ENCODE measurements at regions not wholly inside any gene's neighbourhood (a gene's known extent, or its start where the extent isn't known, plus 50 kb on each side); places are given as distances from the start of the nearest gene placed in this dataset.

DNA sequence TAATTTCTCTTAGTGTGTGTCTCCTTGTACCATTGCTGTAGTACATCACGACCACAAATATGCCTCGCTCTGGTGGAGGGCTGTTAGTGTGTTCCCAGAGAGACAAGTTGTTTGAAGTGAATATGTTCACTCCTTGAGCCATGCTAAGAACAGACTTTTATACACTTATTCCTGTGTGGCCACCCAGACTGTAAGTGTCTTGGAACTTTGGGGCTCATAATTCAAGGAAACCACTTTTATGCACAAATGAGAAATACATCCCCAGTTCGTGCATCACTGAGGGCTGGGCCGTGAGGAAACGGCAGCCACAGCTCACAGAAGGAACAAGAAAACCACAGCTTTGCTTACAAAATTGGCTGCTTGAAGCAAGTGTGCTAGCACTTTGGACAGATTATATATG, 362.2 kb upstream of the DDHD1 start:
- TF ChIP-seq, protein P1, sequence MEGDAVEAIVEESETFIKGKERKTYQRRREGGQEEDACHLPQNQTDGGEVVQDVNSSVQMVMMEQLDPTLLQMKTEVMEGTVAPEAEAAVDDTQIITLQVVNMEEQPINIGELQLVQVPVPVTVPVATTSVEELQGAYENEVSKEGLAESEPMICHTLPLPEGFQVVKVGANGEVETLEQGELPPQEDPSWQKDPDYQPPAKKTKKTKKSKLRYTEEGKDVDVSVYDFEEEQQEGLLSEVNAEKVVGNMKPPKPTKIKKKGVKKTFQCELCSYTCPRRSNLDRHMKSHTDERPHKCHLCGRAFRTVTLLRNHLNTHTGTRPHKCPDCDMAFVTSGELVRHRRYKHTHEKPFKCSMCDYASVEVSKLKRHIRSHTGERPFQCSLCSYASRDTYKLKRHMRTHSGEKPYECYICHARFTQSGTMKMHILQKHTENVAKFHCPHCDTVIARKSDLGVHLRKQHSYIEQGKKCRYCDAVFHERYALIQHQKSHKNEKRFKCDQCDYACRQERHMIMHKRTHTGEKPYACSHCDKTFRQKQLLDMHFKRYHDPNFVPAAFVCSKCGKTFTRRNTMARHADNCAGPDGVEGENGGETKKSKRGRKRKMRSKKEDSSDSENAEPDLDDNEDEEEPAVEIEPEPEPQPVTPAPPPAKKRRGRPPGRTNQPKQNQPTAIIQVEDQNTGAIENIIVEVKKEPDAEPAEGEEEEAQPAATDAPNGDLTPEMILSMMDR (IDR thresholded peaks at IDR 0.05; ENCODE audit: borderline replicate concordance), result no peak
- H3K27ac ChIP-seq (replicated peaks), result no peak overlapping the region
- intact Hi-C loops (cut with micrococcal nuclease), result no loop called here

GRCh38 chr14:53514197-53514596, 361.1 kb upstream of the DDHD1 start:
- no peaks in the 10 kb centered on the region for H3K4me1 ChIP-seq
- no peaks in the 10 kb centered on the region for H3K9me3 ChIP-seq (replicated peaks)
- no peak overlapping the region for H3K4me3 ChIP-seq
- no peaks in the 10 kb centered on the region for H3K36me3 ChIP-seq
- no peaks in the 10 kb centered on the region for H3K27me3 ChIP-seq (ENCODE audit: low read depth)
- DNase-seq, result no peak
- TF ChIP-seq, protein P1 (IDR thresholded peaks at IDR 0.05; ENCODE audit: borderline replicate concordance), result no peak
- intact Hi-C loops (cut with micrococcal nuclease), result no loop called here
- no peak overlapping the region for H3K27ac ChIP-seq (replicated peaks)

More for the DNA sequence above, 362.2 kb upstream of the DDHD1 start:
- H3K9me3 ChIP-seq (replicated peaks), result no peaks in the 10 kb centered on the region
- H3K36me3 ChIP-seq, result no peaks in the 10 kb centered on the region
- no peak overlapping the region for H3K4me3 ChIP-seq
- H3K27me3 ChIP-seq (ENCODE audit: low read depth), result no peaks in the 10 kb centered on the region
- DNase-seq, result no peak
- no peaks in the 10 kb centered on the region for H3K4me1 ChIP-seq

DNA sequence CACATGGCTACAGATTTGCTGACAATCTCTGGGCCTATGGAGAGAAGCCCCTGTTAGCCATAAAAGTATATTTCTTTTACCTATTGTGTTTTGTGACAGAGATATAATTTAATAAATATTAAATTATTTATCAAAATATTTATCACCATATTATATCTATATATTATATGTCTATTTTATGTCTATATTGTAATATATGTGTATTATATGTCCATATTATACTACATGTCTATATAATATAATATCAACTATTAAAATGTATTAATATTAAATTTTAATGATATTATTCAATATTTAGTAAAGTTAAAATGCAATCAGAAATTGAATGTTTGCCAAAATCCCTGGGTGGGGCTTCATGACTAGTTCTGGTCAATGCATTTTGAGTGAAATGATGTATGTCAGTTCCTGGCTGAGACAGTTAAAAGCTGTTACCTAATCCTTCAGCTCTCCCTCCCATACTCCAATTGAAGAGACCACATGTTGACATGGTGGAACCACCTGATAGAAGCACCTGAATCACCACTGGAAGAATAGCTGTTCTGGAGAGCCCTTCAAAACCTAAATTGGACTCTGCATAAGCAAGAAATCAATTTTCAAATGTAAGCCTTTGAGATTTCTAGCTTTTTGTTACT, 357.3 kb upstream of the DDHD1 start:
- Histone ChIP-seq H3K27ac (replicated peaks) (peak overlapping the region; percentile 61), H3K4me1 (no peaks in the 10 kb centered on the region), H3K9me3 (replicated peaks) (no peaks in the 10 kb centered on the region), H3K27me3 (ENCODE audit: low read depth) (no peaks in the 10 kb centered on the region), H3K36me3 (no peaks in the 10 kb centered on the region), H3K4me3 (no peak overlapping the region)
- TF ChIP-seq, protein P1 (IDR thresholded peaks at IDR 0.05; ENCODE audit: borderline replicate concordance), result no peak
- no peak for DNase-seq
- intact Hi-C loops (cut with micrococcal nuclease), result no loop called here

- no peaks in the 10 kb centered on the region for H3K4me1 ChIP-seq
- no peak overlapping the region for H3K4me3 ChIP-seq
- no peaks in the 10 kb centered on the region for H3K36me3 ChIP-seq
- intact Hi-C loops (cut with micrococcal nuclease), result no loop called here
- TF ChIP-seq, protein P1 (IDR thresholded peaks at IDR 0.05; ENCODE audit: borderline replicate concordance), result no peak
- peak overlapping the region; percentile 61 for H3K27ac ChIP-seq (replicated peaks)
- H3K27me3 ChIP-seq (ENCODE audit: low read depth), result no peaks in the 10 kb centered on the region
- DNase-seq, result peak; percentile 64
- H3K9me3 ChIP-seq (replicated peaks), result peaks cover 5% of the 10 kb centered on the region
Measured at GRCh38 chr14:53509276-53510244, 356.4 kb upstream of the DDHD1 start.

GRCh38 chr14:53501361-53502211, 348.5 kb upstream of the DDHD1 start:
- DNase-seq, result no peak
- Histone ChIP-seq H3K9me3 (replicated peaks) (peaks cover 27% of the 10 kb centered on the region), H3K4me1 (no peaks in the 10 kb centered on the region), H3K27me3 (ENCODE audit: low read depth) (no peaks in the 10 kb centered on the region), H3K27ac (replicated peaks) (no peak overlapping the region), H3K36me3 (no peaks in the 10 kb centered on the region), H3K4me3 (no peak overlapping the region)
- intact Hi-C loops (cut with micrococcal nuclease), result no loop called here
- TF ChIP-seq, protein P1 (IDR thresholded peaks at IDR 0.05; ENCODE audit: borderline replicate concordance), result no peak

Measured in left ventricle myocardium inferior (tissue), 1 donor.